SKM-1 treated with dmso at 0.1 percent for 144 hours (cell line): ENCODE measurements at regions not wholly inside any gene's neighbourhood (a gene's known extent, or its start where the extent isn't known, plus 50 kb on each side); places are given as distances from the start of the nearest gene placed in this dataset.

Experiments
- DNase-seq: peaks from one replicate; lab custom pipeline; 2025; ENCODE audit not compliant: unreplicated experiment; lab: John Stamatoyannopoulos, UW

DNA sequence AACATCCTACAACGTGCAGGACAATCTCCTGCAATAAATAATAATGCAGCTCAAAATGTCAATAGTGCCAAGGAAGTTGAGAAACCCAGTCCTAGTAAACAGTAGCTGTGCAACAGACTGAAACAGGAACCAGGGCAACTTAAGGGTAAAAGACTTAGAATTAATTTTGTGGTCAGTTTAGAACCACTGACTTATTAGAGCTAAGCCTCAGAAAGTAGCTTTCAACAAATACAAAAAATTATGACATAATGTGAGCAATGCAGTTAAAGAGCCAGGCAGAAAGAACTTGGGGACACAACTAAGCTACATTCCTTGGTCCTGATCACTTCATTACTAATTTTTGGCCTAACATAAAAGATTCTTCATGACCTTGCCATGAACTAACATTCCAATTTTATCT lies 195.4 kb downstream of the MACC1 start:
- DNase-seq = peak; percentile 42

DNA sequence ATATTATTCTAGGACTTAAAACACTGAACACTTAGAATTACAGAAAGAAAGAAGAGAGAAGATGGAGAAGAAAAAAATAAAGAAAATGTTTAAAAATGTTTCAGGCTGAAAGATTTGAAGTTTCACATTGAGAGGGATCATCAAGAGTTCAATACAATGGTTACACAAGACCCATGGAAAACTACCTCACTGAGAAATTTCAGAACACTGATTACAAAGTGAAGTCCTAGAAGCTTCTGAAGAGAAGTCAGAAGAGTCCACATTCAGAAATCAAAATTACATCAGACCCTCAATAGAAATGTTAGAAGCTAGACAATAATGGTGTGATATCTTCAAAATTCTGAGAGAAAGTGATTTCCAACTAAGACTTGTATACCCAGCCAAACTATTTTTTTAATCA lies 196.1 kb downstream of the MACC1 start:
- DNase-seq = no peak

DNA sequence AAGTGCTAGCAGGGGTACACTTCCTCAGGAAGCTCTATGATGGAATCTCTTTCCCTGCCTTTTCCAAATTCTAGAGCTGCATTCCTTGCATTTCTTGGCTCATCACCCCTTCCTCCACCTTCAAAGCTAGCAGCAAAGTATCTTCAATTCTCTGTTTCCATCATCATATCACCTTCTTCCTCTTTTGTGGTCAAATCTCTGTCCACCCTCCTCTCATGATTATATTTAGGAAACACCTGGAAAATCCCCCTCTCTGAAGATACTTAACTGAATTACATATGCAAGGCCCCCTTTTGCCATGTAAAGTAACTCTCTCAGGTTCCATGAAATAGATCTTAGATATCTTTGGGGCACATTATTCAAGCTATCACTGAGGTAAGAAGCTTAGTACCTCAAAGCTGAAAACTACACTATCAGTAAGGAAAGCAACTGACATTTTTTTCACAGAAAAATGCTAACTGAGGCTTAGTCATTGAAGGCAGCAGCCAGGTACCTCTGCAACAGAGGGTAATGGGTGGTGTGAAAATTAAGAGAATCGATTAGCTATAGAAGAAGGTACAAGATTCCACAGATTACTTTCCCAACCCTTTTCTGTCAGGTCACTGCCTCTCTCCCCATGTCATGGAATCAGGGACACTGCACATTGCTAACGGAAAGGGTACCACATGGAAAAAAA lies 197.3 kb downstream of the MACC1 start:
- DNase-seq = no peak

DNA sequence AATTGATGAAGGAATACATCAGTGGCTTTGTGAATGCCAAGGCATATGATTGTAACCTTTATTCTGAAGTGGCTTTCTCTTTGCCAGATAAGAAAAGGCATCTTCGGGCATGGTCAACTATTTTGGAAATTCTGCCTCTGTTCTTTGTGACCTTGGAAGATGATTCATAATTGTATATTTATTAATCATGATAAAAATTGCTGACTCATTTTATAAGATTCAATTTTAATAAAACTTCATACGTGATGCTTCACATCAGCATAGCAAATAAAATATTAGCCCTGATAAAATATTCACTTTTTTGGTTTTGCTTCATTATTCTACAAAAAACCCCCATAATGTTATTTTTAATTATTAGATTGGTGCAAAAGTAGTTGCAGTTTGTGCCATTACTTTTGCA lies 200.5 kb downstream of the MACC1 start:
- DNase-seq = no peak

DNA sequence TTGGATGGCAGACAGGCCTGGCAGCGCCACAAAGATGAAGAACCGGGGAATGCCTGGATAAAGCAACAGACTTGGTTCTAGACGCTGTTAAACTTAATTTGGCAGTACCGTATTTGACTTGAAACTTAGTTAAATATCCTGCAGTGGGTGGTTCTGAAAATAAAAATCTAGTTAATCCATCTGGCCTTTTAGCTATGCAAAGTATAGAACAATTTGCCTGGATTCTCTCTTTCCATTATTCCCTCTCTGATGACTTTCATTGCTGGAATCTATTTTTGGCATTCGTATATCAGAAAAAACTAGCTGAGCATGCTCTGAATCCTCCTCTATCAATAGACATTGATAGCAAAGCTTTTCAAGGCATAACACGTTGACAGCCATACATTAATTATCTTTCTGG lies 203.6 kb downstream of the MACC1 start:
- no peak for DNase-seq

DNA sequence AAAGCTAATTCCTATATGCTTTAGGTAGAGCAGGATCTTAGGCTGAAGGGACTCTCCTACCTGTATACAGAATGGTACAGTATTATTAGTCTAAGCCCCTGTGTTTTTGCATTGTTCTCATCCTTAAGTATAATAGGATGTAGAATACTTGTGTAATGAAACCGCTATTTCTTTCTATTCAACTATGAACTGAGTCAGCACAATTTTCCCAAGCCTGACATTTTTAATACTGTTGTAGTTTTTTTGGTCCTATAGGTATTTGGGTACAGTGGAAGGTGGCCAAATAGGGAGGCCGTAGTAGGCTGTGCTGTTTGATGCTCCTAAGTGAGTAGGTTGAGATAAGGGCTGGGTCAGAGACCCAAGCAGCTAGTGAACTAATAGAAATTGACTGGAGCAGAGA lies 205.1 kb downstream of the MACC1 start:
- DNase-seq = no peak

DNA sequence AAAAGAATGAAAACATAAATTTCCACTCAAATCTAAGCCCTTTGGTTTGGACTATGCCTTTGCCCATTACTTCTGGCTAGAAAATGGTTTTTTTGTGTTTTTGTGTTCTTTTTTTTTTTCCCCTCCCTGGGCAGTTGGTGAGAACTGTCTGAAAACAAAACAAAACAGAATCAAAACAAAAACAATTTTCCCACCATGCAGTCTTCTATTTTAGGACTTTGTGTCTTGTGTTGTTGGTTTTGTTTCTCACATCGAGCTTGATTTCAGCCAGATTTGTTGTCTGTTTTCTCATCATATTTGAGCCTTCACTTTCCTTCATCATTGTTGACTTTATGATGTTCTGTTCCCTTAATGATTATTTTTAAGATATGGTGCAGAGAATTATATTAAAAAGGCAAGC lies 206.3 kb downstream of the MACC1 start:
- no peak for DNase-seq

DNA sequence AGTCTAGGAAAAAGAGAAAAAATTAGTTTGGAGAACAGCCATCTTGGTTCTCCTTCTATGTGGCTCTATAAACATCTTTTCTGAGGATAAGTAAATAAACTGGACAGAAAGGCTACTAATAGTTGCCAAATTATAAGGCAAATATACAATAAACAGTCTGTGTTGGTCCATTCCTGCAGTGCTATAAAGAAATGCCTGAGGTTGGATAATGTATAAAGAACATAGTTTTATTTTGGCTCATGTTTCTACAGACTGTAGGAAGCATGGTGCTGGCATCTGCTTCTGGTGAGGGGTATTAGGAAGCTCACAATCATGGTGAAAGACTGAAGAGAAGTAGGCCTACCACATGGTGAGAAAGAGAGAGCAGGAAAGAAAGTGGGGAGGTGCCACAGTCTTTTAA lies 209.7 kb downstream of the MACC1 start:
- DNase-seq = no peak

DNA sequence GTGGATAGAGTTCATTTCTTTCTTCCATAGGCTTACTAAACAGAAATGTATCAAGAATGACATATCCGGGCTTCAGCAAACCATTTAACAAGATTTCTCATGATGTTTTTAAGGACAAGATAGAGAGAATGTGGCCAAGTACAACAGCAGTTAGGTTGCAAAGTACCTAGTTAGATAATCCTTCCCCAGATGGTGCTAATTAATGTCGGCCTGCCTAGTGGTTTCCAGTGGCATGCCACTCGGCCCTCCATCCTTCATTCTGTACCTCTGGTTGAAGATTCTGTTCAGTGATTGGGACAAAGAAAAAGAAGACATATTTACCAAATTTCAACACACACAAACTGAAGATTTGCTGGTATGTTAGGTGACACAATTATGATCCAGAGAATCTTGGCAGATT lies 212.1 kb downstream of the MACC1 start:
- DNase-seq = no peak

DNA sequence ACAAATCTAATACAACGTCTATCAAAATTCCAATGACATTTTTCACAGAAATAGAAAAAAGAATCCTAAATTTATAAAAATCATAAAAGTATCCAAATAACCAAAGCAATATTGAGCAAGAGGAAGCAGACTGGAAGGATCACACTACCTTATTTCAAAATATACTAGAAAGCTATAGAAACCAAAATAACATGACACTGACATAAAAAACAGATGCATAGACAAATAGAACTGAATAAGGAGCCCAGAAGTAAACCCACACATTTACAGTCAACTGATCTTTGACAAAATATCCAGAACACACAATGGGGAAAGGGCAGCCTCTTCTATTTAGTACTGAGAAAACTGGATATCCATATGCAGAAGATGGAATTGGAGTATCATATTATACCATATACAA lies 217.5 kb downstream of the MACC1 start:
- DNase-seq = no peak

DNA sequence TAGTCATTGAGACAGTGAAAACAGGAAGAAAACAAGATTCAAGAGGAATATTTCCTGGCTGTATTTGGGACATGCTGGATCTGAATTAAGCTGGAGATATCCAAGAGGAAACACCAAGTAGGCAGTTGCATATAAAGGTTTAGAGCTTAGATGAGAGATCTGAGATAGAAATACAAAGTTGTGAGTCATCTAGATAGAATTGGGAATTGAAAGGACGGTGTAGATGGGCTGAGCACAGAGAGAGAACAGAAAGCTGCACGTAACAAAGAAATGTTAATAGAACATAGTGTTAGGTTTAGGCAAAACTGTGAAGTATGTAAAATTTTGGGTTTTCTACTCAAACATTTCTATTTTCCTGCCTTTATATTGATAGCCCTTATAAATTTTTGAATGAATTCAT lies 218.5 kb upstream of the TMEM196 start:
- no peak for DNase-seq

DNA sequence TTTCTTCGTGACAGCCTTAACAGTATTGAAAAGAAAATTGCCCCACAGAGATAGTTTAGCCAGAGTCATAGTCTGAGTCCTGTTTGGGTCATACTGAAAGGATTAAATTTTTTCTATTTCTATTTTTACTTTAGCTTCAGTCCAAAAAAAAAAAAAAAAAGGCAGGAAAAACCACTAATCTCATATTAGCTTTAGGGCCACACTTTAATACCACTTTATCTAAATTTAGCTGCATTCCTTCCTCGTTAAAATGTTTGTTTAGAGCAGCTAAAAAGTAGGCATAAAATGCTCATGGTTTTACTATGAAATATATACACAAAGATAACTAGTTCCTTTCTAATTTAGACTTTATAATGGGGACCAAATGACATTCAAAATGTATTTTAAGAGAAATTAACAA lies 216.5 kb upstream of the TMEM196 start:
- DNase-seq = no peak

DNA sequence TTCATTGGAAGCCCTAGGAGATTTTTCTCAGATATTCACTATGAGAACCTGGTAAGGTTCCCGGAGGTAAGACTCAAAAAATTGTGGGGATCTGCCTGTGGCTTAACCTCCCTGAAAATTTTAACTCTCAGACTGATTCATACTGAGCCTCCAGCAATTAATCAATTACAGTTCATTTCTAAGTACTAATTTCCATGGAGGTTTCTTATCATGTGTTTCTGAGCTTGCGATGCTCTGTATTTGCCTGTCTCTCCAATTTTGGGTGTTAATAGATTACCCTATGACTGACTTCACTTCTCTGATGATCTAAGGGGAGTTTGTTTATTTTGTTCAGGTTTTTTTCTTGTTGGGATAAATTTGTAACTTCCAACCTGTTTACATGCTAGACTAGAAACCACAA lies 215.4 kb upstream of the TMEM196 start:
- DNase-seq = no peak

DNA sequence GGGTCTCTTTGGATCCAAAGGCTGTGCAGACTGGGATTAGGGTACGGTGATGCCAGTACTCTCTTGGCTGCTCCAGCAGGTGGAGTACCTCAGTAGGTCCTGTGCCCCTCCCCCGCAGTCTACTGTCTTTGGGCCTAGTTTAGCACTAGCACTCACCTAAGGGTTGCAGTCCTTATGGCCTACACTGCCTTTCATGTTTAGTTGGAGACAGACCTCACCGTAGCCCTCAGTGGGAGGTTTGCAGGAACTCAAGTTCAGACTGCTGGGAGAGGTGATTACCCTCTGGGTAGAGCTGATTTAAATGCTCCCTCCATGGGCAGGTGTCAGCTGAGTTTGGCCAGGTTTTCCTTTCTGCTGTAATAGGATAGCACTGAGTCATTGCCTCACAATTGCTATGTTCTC lies 210.8 kb upstream of the TMEM196 start:
- no peak for DNase-seq

DNA sequence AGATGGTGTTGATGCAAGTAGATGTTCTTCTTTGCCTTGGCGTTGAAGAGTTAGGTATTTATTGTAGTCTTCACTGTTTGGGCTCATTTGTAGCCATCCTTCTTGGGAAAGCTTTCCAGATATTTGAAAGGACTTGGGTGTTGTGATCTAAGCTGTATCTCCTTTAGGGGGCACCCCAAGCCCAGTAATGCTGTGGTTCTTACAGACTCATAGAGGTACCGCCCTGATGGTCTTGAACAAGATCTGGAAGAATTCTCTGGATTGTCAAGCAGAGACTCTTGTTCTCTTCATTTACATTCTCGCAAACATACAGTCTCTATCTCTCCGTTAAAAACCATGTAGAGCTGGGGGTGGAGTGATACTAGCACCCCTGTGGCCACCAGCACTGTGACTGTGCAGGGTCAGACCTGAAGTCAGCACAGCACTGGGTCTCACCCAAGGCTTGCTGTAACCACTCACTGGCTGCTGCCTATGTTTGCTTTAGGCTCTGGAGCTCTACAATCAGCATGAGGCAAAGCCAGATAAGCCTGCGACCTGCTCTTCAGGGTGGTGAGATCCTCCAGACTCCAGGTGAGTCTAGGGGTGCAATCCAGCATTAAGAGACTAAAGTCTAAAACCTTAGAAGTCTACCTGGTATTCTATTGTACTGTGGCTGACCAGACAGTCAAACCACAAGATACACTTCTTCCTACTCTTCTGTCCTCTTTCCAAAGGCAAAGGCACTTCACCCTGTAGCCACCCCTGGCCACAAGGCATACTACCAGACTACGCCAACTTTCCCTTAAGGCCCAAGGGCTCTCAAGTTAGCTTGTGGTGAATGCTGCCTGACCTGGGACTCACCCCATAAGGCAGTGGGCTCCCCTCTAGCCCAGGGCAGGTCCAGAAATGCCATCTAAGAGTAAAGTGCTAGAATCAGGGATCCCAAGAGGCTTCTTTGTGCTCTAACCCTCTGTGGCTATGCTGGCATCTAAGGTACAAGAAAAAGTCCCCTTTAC lies 209.7 kb upstream of the TMEM196 start:
- DNase-seq = no peak

DNA sequence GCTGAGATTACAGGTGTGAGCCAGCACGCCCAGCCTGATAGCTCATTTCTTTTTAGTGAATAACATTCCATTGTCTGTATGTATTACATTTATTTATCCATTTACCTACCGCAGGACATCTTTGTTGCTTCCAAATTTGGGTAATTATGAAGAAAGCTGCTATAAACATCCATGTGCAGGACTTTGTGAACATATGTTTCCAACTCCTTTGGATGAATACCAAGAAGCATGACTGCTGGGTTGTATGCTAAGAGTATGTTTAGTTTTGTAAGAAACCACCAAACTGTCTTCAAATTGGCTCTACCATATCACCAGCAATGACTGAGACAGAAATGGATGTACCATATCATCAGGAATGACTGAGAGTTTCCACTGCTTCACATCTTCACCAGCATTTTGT lies 200.2 kb upstream of the TMEM196 start:
- DNase-seq = no peak

DNA sequence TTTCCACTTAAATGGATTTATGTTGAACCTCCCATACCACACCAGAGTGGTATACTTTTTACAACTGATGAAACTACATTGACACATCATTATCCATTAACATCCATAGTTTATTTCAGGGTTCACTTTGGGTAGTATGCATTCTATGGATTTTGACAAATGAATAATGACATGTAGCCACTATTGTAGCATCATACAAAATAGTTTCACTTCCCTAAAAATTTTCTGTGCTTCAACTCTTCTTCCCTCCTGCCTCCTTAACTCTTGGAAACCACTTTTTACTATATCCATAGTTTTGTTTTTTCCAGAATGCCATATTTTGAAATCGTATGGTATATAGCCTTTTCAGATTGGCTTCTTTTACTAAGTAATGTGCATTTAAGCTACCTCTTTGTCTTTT lies 199.5 kb upstream of the TMEM196 start:
- DNase-seq = no peak

DNA sequence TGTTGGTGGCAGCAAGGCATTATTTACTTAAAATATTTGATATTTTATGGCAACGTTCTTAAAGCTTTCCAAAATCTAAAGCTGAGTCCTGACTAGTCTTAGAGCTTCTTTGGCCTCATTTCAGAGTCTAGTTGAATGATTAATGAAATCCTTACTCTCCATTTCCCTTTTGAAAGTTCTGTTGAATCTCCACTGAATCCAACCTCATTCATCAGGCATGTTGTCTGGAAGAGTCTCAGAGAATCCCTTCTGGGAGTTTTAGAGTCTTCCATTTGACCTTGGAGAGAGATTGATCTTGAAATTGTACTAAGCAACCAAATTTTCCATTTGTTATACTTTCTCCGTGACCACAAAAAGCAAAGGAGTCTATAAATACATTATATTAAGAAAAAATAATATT lies 198.5 kb upstream of the TMEM196 start:
- DNase-seq = no peak

DNA sequence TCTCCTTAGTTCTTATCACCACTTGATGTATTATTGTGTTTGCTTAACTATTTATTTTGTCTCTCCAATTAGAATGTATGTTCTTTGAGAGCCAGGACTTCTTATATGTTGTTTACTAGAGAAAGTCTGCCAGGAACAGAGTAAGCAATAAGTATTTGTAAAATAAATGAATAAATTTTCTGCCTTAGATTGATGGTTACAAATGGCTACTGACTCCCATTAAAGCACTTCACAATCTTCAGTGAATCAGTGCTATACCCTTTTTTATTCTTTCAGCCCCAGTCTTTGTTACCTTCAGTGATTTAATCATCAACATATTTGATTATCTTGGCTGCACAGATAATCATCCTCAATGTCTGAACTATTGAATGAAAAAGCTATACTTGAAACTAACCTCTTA lies 197.1 kb upstream of the TMEM196 start:
- DNase-seq = no peak

DNA sequence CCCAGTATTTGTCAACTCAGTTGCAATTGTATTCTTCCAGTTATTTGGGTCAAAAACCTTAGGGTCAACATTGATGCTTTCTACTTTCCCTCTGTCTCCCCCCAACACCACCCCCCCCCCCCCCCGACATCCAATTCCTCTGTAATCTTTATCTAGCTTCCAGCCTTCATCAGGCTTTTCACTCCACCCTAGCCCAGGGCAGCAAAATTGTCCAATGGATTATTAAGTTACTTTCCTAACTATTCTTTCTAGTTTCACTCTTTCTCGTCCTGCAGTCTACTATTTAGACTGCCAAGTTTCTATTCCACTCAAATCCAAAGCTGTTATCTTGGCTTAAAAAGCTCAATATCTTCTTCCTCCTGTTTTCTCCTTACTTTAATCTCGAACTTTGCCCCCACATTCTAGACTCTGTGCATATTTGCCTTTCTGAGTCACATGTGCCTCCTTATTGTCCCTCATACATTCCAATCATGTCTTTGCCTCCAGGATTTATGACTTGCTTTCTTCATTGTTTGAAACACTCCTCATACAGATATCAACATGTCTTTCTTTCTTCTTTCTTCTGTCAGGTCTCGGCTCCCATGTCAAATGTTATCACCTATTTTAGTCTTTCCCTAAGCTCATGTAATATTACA lies 196.6 kb upstream of the TMEM196 start:
- no peak for DNase-seq

DNA sequence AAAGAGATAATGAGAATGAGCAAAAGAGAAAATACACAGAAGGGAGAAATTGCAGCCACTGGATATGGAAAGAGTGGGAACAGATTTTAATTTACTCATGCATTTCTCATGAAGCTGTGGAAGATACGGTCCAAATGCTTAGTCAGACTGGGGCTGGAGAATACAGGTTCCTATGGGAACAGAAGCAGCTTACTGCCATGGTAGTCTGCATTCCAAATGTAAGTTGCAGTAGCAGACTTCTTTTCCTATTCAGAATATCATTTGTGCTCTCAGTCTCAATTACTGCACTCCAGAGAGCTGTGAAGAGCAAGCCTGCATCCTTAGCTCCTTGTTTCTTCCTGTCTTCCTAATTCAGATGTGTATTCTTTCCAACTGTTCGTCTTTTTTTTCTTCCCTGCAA lies 190.8 kb upstream of the TMEM196 start:
- DNase-seq = no peak

DNA sequence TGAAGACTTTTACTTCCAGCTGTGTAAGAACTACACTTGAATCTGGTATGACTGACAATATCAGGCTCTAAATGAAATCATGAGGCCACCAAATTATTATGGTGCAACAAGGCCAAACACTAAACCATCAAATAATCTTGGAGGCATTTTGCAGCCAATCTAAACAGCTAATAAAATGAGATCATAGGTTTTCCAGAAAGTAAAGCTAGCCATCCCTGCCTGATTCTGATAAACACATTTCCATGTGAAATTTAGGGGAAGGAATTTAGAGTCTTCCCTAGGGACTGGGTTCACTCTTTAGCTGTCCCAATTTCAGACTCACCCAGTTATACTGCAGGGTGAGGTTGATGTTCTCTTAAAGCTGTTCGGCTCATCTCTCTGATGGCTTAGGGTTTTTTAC lies 190.3 kb upstream of the TMEM196 start:
- DNase-seq = no peak
